ENCODE measurements at regions not wholly inside any gene's neighbourhood (a gene's known extent, or its start where the extent isn't known, plus 50 kb on each side); places are given as distances from the start of the nearest gene placed in this dataset.

- TF ChIP-seq CTCF (IDR thresholded peaks at IDR 0.05; ENCODE audit: control extremely low read depth, extremely low read depth, low read depth, missing control alignments) = no peak
- CTCF ChIA-PET = interaction anchor here (0.6 to 1.2 kb wide), 2 partner anchors 301 to 758 kb away, joined by 3 to 4 read pairs; no protein-coding TSS in a partner anchor
- DNase-seq (ENCODE audit: extremely low spot score) = no peak
- POLR2A ChIA-PET = no interaction called here
Measured at GRCh38 chr5:164869325-164869724, 1363.9 kb downstream of the MAT2B start.

GRCh38 chr5:164876793-164877192, 1371.4 kb downstream of the MAT2B start:
- ChIA-PET CTCF (no interaction called here), POLR2A (no interaction called here)
- DNase-seq (ENCODE audit: extremely low spot score) = no peak
- TF ChIP-seq CTCF (IDR thresholded peaks at IDR 0.05; ENCODE audit: control extremely low read depth, extremely low read depth, low read depth, missing control alignments) = no peak

- no peak for DNase-seq (ENCODE audit: extremely low spot score)
- ChIA-PET CTCF (no interaction called here), POLR2A (no interaction called here)
- no peak for TF ChIP-seq CTCF (IDR thresholded peaks at IDR 0.05; ENCODE audit: control extremely low read depth, extremely low read depth, low read depth, missing control alignments)
Measured at GRCh38 chr5:164881442-164881841, 1376.0 kb downstream of the MAT2B start.

GRCh38 chr5:164885179-164885578, 1379.8 kb downstream of the MAT2B start:
- CTCF ChIA-PET = no interaction called here
- POLR2A ChIA-PET = no interaction called here
- no peak for TF ChIP-seq CTCF (IDR thresholded peaks at IDR 0.05; ENCODE audit: control extremely low read depth, extremely low read depth, low read depth, missing control alignments)
- DNase-seq (ENCODE audit: extremely low spot score) = no peak

- TF ChIP-seq CTCF (IDR thresholded peaks at IDR 0.05; ENCODE audit: control extremely low read depth, extremely low read depth, low read depth, missing control alignments) = no peak
- ChIA-PET POLR2A (no interaction called here), CTCF (interaction anchor here (1.8 kb wide), 1 partner anchor 9 kb away, joined by 5 read pairs; no protein-coding TSS in a partner anchor)
- DNase-seq (ENCODE audit: extremely low spot score) = no peak
Measured at GRCh38 chr5:164893071-164893470, 1387.7 kb downstream of the MAT2B start.

GRCh38 chr5:164898705-164899104, 1393.3 kb downstream of the MAT2B start:
- POLR2A ChIA-PET = no interaction called here
- DNase-seq (ENCODE audit: extremely low spot score) = no peak
- TF ChIP-seq CTCF (IDR thresholded peaks at IDR 0.05; ENCODE audit: control extremely low read depth, extremely low read depth, low read depth, missing control alignments) = no peak
- CTCF ChIA-PET = no interaction called here

- POLR2A ChIA-PET = no interaction called here
- no peak for TF ChIP-seq CTCF (IDR thresholded peaks at IDR 0.05; ENCODE audit: control extremely low read depth, extremely low read depth, low read depth, missing control alignments)
- CTCF ChIA-PET = no interaction called here
- DNase-seq (ENCODE audit: extremely low spot score) = no peak
Measured at GRCh38 chr5:164909673-164910072, 1404.3 kb downstream of the MAT2B start.

All from GM10248 (cell line).